ENCODE measurements at regions not wholly inside any gene's neighbourhood (a gene's known extent, or its start where the extent isn't known, plus 50 kb on each side); places are given as distances from the start of the nearest gene placed in this dataset.
"Not testable (repeated sequence)": the region's sequence is repeated elsewhere in the genome, so short reads cannot be mapped to it uniquely, and the experiment has no call there.

DNA sequence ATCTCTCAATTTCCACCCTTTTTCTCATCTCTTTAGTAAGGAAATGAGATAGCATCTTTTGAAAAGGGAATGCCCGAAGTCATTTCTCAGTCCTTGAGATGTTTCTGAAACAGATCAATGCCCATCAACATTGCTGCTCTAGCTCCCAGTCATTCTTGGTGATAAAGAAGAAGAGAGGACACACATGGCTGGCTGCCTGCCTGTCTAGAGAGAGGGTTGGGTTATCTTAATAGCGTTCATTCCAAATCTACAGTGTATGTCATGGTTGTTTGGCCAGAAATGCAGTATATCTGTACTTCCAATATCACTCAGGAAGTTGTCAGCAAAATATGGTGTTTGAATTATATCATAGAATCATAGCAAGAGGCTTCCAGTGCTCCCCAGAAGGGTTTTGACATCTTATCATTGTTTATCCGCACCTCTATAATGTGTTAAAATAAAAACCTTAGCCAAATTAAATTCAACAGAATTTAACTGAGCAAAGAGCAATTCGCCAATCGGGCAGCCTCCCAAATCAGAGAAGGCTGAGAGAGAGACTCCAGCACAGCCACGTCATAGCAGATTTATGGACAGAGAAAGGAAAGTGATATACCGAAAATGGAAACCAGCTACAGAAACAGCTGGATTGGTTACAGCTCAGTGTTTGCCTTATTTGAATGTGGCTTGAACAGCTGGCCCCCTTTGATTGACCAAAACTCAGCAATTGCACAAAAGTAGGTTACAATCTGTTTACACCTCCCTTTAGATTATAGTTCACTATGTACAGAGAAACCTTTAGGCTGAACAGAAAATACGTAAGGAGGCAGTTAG, 321.0 kb upstream of the FRG1 start:
- WGBS, 2 experiments (ENCODE audit: insufficient coverage in 2 of 2): 88% methylated on average over 1 of the region's 8 CpGs; no CpG with 5 or more reads in 1 of the 2 experiments
- not testable (repeated sequence) for H3K36me3 ChIP-seq (ENCODE audit: control insufficient read depth, insufficient read depth, low read length); H3K4me1 ChIP-seq (ENCODE audit: control insufficient read depth, insufficient read depth, low read length, poor library complexity, severe bottlenecking); H3K4me3 ChIP-seq (ENCODE audit: extremely low read depth, insufficient read depth, low read length, poor library complexity, severe bottlenecking); H3K27ac ChIP-seq (ENCODE audit: low read depth, low read length, severe bottlenecking); H3K9me3 ChIP-seq (ENCODE audit: control insufficient read depth, low read length)

DNA sequence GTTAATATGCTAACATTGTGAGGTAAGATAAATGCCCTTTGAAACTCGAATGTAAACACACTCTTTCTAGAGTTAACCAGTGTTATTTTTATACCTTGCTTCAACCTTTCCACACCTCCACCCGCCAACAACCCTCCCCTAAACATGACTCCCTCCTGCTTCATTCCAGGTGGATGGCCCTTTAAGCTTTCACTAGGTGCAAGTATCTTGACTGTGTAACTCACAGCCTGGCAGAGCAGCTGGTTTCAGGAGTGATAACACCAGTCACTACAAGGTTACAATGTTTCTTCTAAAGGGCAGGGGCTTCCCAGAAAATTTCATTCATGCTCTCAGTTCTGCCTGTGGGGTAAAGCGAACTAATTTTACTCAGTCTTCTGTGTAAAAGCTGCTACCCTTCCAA, 318.1 kb upstream of the FRG1 start:
- 83 to 100% methylated on average over 1 of the region's 3 CpGs for WGBS, 2 experiments (ENCODE audit: insufficient coverage in 2 of 2)
- H3K36me3 ChIP-seq (ENCODE audit: control insufficient read depth, insufficient read depth, low read length); H3K4me1 ChIP-seq (ENCODE audit: control insufficient read depth, insufficient read depth, low read length, poor library complexity, severe bottlenecking); H3K27ac ChIP-seq (ENCODE audit: low read depth, low read length, severe bottlenecking); H3K4me3 ChIP-seq (ENCODE audit: extremely low read depth, insufficient read depth, low read length, poor library complexity, severe bottlenecking); H3K9me3 ChIP-seq (ENCODE audit: control insufficient read depth, low read length): not testable (repeated sequence)

DNA sequence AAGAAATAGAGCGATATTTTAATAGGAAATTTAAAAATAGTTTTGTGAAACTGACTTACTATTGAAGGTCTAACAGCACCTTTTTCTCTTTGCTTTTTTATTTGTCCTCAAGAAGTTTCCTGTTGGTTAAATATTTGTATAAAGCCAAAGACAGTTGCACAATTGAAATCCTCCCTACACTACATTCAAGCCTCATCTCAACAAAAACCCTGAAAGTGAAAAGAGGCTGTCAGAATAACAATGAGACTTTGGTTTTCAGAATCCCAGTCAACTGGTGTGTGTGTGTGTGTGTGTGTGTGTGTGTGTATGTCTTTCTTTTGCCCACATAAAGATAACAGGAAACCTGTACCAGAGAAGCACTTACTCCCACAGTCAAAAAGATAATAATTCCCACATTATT, 313.6 kb upstream of the FRG1 start:
- no CpG with 5 or more reads among the region's 1 CpG for WGBS, 2 experiments (ENCODE audit: insufficient coverage in 2 of 2)
- not testable (repeated sequence) for H3K4me1 ChIP-seq (ENCODE audit: control insufficient read depth, insufficient read depth, low read length, poor library complexity, severe bottlenecking); H3K9me3 ChIP-seq (ENCODE audit: control insufficient read depth, low read length); H3K36me3 ChIP-seq (ENCODE audit: control insufficient read depth, insufficient read depth, low read length); H3K4me3 ChIP-seq (ENCODE audit: extremely low read depth, insufficient read depth, low read length, poor library complexity, severe bottlenecking); H3K27ac ChIP-seq (ENCODE audit: low read depth, low read length, severe bottlenecking)

DNA sequence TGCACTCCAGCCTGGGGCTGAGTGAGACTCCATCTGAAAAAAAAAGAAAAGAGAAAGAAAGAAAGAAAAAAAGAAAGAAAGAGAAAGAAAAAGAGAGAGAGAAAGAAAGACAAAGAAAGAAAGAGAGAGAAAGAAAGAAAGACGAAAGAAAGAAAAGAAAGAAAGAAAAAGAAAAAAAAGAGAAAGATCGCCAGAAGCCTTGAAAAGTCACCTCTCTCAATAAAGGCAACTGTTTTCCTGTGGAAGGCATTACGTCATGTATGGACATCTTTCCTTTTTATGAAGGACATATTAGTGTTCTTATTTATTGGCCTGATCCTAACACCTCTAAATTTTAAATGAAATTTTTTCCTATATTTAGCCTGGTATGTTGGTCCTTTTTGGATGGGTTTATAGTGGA, 310.9 kb upstream of the FRG1 start:
- H3K4me3 ChIP-seq (ENCODE audit: extremely low read depth, insufficient read depth, low read length, poor library complexity, severe bottlenecking); H3K9me3 ChIP-seq (ENCODE audit: control insufficient read depth, low read length); H3K36me3 ChIP-seq (ENCODE audit: control insufficient read depth, insufficient read depth, low read length); H3K27ac ChIP-seq (ENCODE audit: low read depth, low read length, severe bottlenecking); H3K4me1 ChIP-seq (ENCODE audit: control insufficient read depth, insufficient read depth, low read length, poor library complexity, severe bottlenecking): not testable (repeated sequence)
- 94 to 96% methylated on average over 2 of the region's 3 CpGs for WGBS, 2 experiments (ENCODE audit: insufficient coverage in 2 of 2)

DNA sequence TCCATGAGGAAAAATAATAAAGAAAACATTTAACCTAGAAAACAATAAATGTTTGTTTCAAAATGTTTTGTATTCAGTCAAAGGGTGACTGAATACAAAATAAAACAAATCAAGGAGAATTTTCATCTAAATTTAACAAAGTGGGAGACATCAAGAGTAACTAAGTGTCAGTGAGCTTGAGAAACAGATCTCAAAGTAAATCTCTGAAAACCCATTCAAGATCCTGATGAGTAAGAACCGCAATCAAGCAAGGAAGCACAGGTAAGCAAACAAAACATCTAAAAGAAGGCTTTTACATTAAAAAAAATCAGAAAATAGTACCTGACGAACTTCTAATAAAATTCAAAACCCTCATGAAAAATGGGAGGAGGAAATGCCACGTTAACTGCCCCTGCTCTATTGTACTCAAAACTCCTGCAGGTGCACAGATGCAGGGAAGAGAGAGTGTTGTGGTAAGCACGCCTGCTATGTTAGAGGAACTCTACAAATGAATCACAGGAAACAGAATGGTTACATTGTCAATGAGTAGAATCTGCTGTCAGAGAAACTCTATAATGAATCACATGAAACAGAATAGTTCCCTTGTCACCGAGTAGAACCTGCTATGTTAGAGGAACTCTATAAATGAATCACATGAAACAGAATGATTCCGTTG, 309.6 kb upstream of the FRG1 start:
- H3K9me3 ChIP-seq (ENCODE audit: control insufficient read depth, low read length); H3K4me3 ChIP-seq (ENCODE audit: extremely low read depth, insufficient read depth, low read length, poor library complexity, severe bottlenecking); H3K4me1 ChIP-seq (ENCODE audit: control insufficient read depth, insufficient read depth, low read length, poor library complexity, severe bottlenecking); H3K27ac ChIP-seq (ENCODE audit: low read depth, low read length, severe bottlenecking); H3K36me3 ChIP-seq (ENCODE audit: control insufficient read depth, insufficient read depth, low read length): not testable (repeated sequence)
- 89 to 100% methylated on average over 1 to 3 of the region's 6 CpGs for WGBS, 2 experiments (ENCODE audit: insufficient coverage in 2 of 2)

DNA sequence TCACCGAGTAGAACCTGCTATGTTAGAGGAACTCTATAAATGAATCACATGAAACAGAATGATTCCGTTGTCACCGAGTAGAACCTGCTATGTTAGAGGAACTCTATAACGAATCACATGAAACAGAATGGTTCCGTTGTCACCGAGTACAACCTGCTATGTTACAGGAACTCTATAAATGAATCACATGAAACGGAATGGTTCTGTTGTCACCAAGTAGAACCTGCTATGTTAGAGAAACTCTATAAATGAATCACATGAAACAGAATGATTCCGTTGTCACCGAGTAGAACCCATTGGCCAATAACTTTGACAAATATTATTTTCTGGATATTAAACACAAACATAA, 309.1 kb upstream of the FRG1 start:
- H3K36me3 ChIP-seq (ENCODE audit: control insufficient read depth, insufficient read depth, low read length); H3K4me3 ChIP-seq (ENCODE audit: extremely low read depth, insufficient read depth, low read length, poor library complexity, severe bottlenecking); H3K27ac ChIP-seq (ENCODE audit: low read depth, low read length, severe bottlenecking); H3K4me1 ChIP-seq (ENCODE audit: control insufficient read depth, insufficient read depth, low read length, poor library complexity, severe bottlenecking); H3K9me3 ChIP-seq (ENCODE audit: control insufficient read depth, low read length): not testable (repeated sequence)
- 94% methylated on average over 6 to 7 of the region's 9 CpGs for WGBS, 2 experiments (ENCODE audit: insufficient coverage in 2 of 2)

DNA sequence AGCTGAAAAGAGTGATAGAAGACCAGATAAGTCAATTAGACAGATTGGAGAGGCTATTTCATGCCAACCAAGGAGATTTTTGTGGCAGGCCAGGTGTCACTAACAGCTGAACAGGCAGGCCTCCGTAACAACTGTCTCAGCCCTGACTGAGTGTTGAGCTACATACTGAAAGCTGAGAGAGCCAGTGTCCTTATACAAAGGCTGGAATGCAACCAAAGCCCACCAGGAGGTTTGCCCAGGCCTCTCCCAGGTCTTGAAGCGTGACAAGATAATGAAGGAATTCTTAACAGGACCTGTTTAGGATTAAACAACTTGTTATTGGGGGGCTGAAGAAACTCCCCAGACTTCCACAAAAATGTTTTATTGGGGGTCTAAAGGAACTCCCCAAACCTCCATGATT, 290.2 kb upstream of the FRG1 start:
- not testable (repeated sequence) for H3K4me3 ChIP-seq (ENCODE audit: extremely low read depth, insufficient read depth, low read length, poor library complexity, severe bottlenecking); H3K27ac ChIP-seq (ENCODE audit: low read depth, low read length, severe bottlenecking); H3K9me3 ChIP-seq (ENCODE audit: control insufficient read depth, low read length); H3K4me1 ChIP-seq (ENCODE audit: control insufficient read depth, insufficient read depth, low read length, poor library complexity, severe bottlenecking); H3K36me3 ChIP-seq (ENCODE audit: control insufficient read depth, insufficient read depth, low read length)
- WGBS, 2 experiments (ENCODE audit: insufficient coverage in 2 of 2): 70 to 75% methylated on average over 1 of the region's 2 CpGs

DNA sequence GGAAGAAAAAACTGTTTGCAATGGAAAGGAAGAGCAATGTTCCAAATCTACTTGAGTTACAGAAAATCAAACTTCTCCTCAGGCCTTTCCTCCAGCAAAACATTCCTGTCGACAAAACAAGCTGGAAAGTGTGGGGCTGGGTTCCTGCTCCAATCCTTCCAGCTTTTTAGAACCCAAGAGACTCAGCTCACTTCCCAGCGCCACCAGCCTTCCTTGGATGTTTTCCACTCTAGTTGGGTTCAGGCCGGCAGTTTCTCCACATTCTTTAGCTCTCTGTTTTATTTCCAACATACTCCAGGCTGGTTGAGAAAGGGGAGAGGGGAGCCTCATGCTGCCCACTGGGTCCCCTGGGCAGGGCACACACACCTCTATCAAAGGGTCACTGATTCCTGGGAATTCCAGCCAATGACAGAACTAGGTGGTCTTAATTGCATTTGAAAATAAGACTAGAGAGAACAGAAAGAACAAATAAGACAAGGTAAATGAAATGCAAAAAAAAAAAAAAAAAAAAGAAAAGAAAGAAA, 287.5 kb upstream of the FRG1 start:
- no CpG with 5 or more reads among the region's 3 CpGs for WGBS, 2 experiments (ENCODE audit: insufficient coverage in 2 of 2)
- H3K36me3 ChIP-seq (ENCODE audit: control insufficient read depth, insufficient read depth, low read length); H3K4me1 ChIP-seq (ENCODE audit: control insufficient read depth, insufficient read depth, low read length, poor library complexity, severe bottlenecking); H3K27ac ChIP-seq (ENCODE audit: low read depth, low read length, severe bottlenecking); H3K4me3 ChIP-seq (ENCODE audit: extremely low read depth, insufficient read depth, low read length, poor library complexity, severe bottlenecking); H3K9me3 ChIP-seq (ENCODE audit: control insufficient read depth, low read length): not testable (repeated sequence)

DNA sequence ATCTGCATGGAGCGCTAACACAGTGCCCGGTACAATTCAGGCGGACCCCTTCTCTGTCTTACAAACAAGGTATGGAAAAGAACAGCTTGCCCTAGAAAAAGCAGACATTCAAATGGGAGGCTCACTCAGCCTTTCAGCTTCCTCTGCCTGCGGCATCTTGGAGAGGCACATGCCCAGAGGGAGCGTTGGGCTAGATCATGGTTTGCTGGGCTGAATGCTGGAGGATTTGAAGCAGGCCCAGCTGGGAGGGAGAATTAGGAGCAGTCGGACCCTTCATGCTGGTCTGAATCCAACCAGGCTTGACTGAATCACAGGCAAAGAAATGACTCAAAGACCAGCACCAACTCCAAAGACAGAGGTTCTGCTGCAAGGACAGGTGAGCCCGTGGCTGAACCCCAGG, 286.7 kb upstream of the FRG1 start:
- H3K36me3 ChIP-seq (ENCODE audit: control insufficient read depth, insufficient read depth, low read length); H3K9me3 ChIP-seq (ENCODE audit: control insufficient read depth, low read length); H3K4me1 ChIP-seq (ENCODE audit: control insufficient read depth, insufficient read depth, low read length, poor library complexity, severe bottlenecking); H3K4me3 ChIP-seq (ENCODE audit: extremely low read depth, insufficient read depth, low read length, poor library complexity, severe bottlenecking); H3K27ac ChIP-seq (ENCODE audit: low read depth, low read length, severe bottlenecking): not testable (repeated sequence)
- 90% methylated on average over 2 of the region's 7 CpGs; no CpG with 5 or more reads in 1 of the 2 experiments for WGBS, 2 experiments (ENCODE audit: insufficient coverage in 2 of 2)

DNA sequence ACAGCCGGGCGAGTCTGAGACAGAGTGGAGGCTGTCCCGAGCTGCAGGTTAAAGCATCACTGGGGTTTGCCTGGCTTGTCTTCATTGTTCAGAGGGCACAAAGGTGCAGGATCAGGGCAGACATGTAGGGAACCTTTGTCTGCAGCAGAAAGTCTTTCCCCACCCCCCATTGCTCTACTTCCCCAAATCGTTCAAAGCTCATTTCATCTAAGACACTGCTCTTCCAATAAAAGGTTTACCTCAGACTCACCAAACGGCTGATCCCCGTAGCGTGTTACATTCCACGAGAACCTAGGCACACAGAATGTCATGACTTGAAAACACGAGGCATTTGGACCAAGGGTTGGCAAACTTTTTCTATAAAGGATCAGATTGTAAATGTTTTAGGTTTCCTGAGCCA, 286.3 kb upstream of the FRG1 start:
- not testable (repeated sequence) for H3K27ac ChIP-seq (ENCODE audit: low read depth, low read length, severe bottlenecking); H3K4me3 ChIP-seq (ENCODE audit: extremely low read depth, insufficient read depth, low read length, poor library complexity, severe bottlenecking); H3K9me3 ChIP-seq (ENCODE audit: control insufficient read depth, low read length); H3K36me3 ChIP-seq (ENCODE audit: control insufficient read depth, insufficient read depth, low read length); H3K4me1 ChIP-seq (ENCODE audit: control insufficient read depth, insufficient read depth, low read length, poor library complexity, severe bottlenecking)
- WGBS, 2 experiments (ENCODE audit: insufficient coverage in 2 of 2): 30 to 44% methylated on average over 1 to 2 of the region's 9 CpGs

DNA sequence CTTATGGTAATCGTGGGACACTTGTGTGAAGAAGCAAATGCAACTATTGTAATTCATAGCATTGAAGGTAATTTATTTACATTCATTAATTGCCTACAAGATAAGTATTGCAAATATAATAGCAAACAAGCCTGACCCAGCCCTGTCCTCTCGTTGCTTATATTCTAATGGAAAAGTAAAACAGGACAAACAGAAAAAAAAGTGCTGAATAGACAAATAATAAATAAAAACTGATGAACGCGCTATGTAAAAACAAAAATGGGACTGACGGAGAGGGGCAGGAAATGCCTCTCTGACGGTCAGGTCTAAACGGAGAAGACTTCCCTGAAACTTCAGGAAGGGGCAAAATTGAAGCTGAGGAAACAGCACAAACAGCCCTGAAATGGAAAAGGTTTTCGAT, 284.9 kb upstream of the FRG1 start:
- H3K4me3 ChIP-seq (ENCODE audit: extremely low read depth, insufficient read depth, low read length, poor library complexity, severe bottlenecking); H3K9me3 ChIP-seq (ENCODE audit: control insufficient read depth, low read length); H3K4me1 ChIP-seq (ENCODE audit: control insufficient read depth, insufficient read depth, low read length, poor library complexity, severe bottlenecking); H3K27ac ChIP-seq (ENCODE audit: low read depth, low read length, severe bottlenecking); H3K36me3 ChIP-seq (ENCODE audit: control insufficient read depth, insufficient read depth, low read length): not testable (repeated sequence)
- WGBS, 2 experiments (ENCODE audit: insufficient coverage in 2 of 2): 80 to 100% methylated on average over 1 to 2 of the region's 8 CpGs
